Small intestine (tissue), 7 donors: ENCODE measurements at regions not wholly inside any gene's neighbourhood (a gene's known extent, or its start where the extent isn't known, plus 50 kb on each side); places are given as distances from the start of the nearest gene placed in this dataset.
"Not testable (repeated sequence)": the region's sequence is repeated elsewhere in the genome, so short reads cannot be mapped to it uniquely, and the experiment has no call there.

Source experiments
- DNase-seq, 2 donors: peaks; one replicate each; pipeline versions ENCODE4 v3.0.0 to v3.0.0-alpha.2; 2013
- FAIRE-seq: peaks from 2 replicates; lab custom pipeline; 2012; peaks lifted over from hg19 to GRCh38; lab: Jason Lieb, UNC
- H3K27ac ChIP-seq, 3 donors: one replicate each; pipeline ENCODE4 v1.5.1; 2013; ENCODE audit warnings: low read length in 2 of 3, mild to moderate bottlenecking in 2 of 3, control low read depth in 1 of 3, inconsistent platforms in 1 of 3, low read depth in 1 of 3, moderate library complexity in 1 of 3
- H3K27me3 ChIP-seq, 3 donors: one replicate each; pipeline ENCODE4 v1.6.1; 2013; ENCODE audit warnings: low read length in 3 of 3, inconsistent platforms in 1 of 3; ENCODE audit not compliant: control insufficient read depth in 3 of 3, insufficient read depth in 3 of 3
- H3K36me3 ChIP-seq, 3 donors: one replicate each; pipeline ENCODE4 v1.6.1; 2013; ENCODE audit warnings: low read length in 3 of 3, inconsistent platforms in 1 of 3, low read depth in 1 of 3, mild to moderate bottlenecking in 1 of 3, moderate library complexity in 1 of 3; ENCODE audit not compliant: control insufficient read depth in 3 of 3, insufficient read depth in 2 of 3
- H3K4me1 ChIP-seq, 3 donors: one replicate each; pipeline ENCODE4 v1.6.1; 2013; ENCODE audit warnings: low read length in 2 of 3, inconsistent platforms in 1 of 3, low read depth in 1 of 3, mild to moderate bottlenecking in 1 of 3, moderate library complexity in 1 of 3; ENCODE audit not compliant: control insufficient read depth in 3 of 3, insufficient read depth in 2 of 3
- H3K4me3 ChIP-seq, 3 donors: one replicate each; pipeline ENCODE4 v1.5.1; 2013; ENCODE audit warnings: low read length in 3 of 3, control low read depth in 1 of 3, inconsistent platforms in 1 of 3, low read depth in 1 of 3, mild to moderate bottlenecking in 1 of 3, moderate library complexity in 1 of 3
- H3K9me3 ChIP-seq, 2 donors: one replicate each; pipeline ENCODE4 v1.6.1; 2013; ENCODE audit warnings: low read depth in 1 of 2, low read length in 1 of 2; ENCODE audit not compliant: control insufficient read depth in 2 of 2, insufficient read depth in 1 of 2
- WGBS, 3 donors: extraction: QIAGEN DNeasy Blood & Tissue Kit; methylation state at CpG; one replicate each; pipeline ENCODE4 v1.1.7; 2013; 5-methylcytosine and 5-hydroxymethylcytosine counted together
- donor health status: healthy with polysubstance abuse.
- donor health status: control.
- donor health status: control.
- donor health status: Bipolar disorder and iron deficiency.
- donor health status: healthy.

GRCh38 chr5:56383761-56384160 lies 150.6 kb upstream of the ANKRD55 start:
- Histone ChIP-seq H3K27me3 (no peaks in the 10 kb centered on the region), H3K4me3 (no peak overlapping the region), H3K9me3 (peaks cover 0 to 3% of the 10 kb centered on the region in 2 donors), H3K36me3 (no peaks in the 10 kb centered on the region), H3K27ac (no peak overlapping the region), H3K4me1 (no peaks in the 10 kb centered on the region)
- no peak for DNase-seq
- 93 to 95% (median 94%) methylated on average over 10 of the region's 10 CpGs for WGBS, 3 donors
- no peak for FAIRE-seq

- FAIRE-seq = no peak
- H3K27me3 ChIP-seq = no peaks in the 10 kb centered on the region
- H3K27ac ChIP-seq = no peak overlapping the region
- H3K4me1 ChIP-seq = no peaks in the 10 kb centered on the region
- 53 to 94% (median 85%) methylated on average over 1 of the region's 1 CpG for WGBS, 3 donors
- H3K36me3 ChIP-seq = no peaks in the 10 kb centered on the region
- DNase-seq = no peak
- H3K9me3 ChIP-seq = peaks cover 0 to 3% of the 10 kb centered on the region in 2 donors
- no peak overlapping the region for H3K4me3 ChIP-seq
Measured at GRCh38 chr5:56382896-56383295, 149.8 kb upstream of the ANKRD55 start.

GRCh38 chr5:56377573-56377972 lies 144.4 kb upstream of the ANKRD55 start:
- Histone ChIP-seq H3K4me1 (no peaks in the 10 kb centered on the region), H3K27ac (no peak overlapping the region), H3K9me3 (peaks cover 0 to 13% of the 10 kb centered on the region in 2 donors), H3K27me3 (peaks cover 0 to 2% (median 0%) of the 10 kb centered on the region in 3 donors), H3K36me3 (no peaks in the 10 kb centered on the region), H3K4me3 (no peak overlapping the region)
- FAIRE-seq (no peak), DNase-seq (no peak)

GRCh38 chr5:56376128-56376527 lies 143.0 kb upstream of the ANKRD55 start:
- no peak for FAIRE-seq
- 92 to 97% (median 92%) methylated on average over 2 of the region's 2 CpGs for WGBS, 3 donors

GRCh38 chr5:56375011-56375410 lies 141.9 kb upstream of the ANKRD55 start:
- DNase-seq (no peak), FAIRE-seq (no peak)
- no peaks in the 10 kb centered on the region for H3K36me3 ChIP-seq
- H3K4me3 ChIP-seq = no peak overlapping the region
- no peak overlapping the region for H3K27ac ChIP-seq
- H3K9me3 ChIP-seq = peaks cover 0 to 13% of the 10 kb centered on the region in 2 donors
- H3K4me1 ChIP-seq = no peaks in the 10 kb centered on the region
- WGBS, 3 donors = 32 to 70% (median 64%) methylated on average over 5 of the region's 5 CpGs
- H3K27me3 ChIP-seq = peaks cover 0 to 2% (median 0%) of the 10 kb centered on the region in 3 donors

More at GRCh38 chr5:56376128-56376527, 143.0 kb upstream of the ANKRD55 start:
- Histone ChIP-seq H3K4me3 (no peak overlapping the region), H3K27me3 (peaks cover 0 to 2% (median 0%) of the 10 kb centered on the region in 3 donors), H3K9me3 (peaks cover 0 to 13% of the 10 kb centered on the region in 2 donors), H3K36me3 (no peaks in the 10 kb centered on the region), H3K27ac (no peak overlapping the region), H3K4me1 (no peaks in the 10 kb centered on the region)
- no peak for DNase-seq

GRCh38 chr5:56372491-56372890 lies 139.4 kb upstream of the ANKRD55 start:
- not testable (repeated sequence) for FAIRE-seq, H3K4me3 ChIP-seq, H3K36me3 ChIP-seq, H3K27ac ChIP-seq, H3K27me3 ChIP-seq, DNase-seq, H3K4me1 ChIP-seq
- WGBS, 3 donors = 81 to 97% methylated on average over 22 to 25 of the region's 31 CpGs; no CpG with 5 or more reads in 1 of the 3 donors
- H3K9me3 ChIP-seq = peaks cover 0 to 13% of the 10 kb centered on the region in 2 donors

- FAIRE-seq (no peak), DNase-seq (no peak)
Measured at GRCh38 chr5:56369361-56369811, 136.3 kb upstream of the ANKRD55 start.

GRCh38 chr5:56367748-56368147 lies 134.6 kb upstream of the ANKRD55 start:
- WGBS, 3 donors = 96 to 100% (median 98%) methylated on average over 2 of the region's 2 CpGs
- H3K27ac ChIP-seq = no peak overlapping the region

More at GRCh38 chr5:56369361-56369811, 136.3 kb upstream of the ANKRD55 start:
- Histone ChIP-seq H3K27ac (no peak overlapping the region), H3K4me1 (no peaks in the 10 kb centered on the region), H3K4me3 (no peak overlapping the region), H3K36me3 (no peaks in the 10 kb centered on the region), H3K27me3 (no peaks in the 10 kb centered on the region), H3K9me3 (no peaks in the 10 kb centered on the region)
- 90 to 93% (median 93%) methylated on average over 3 of the region's 3 CpGs for WGBS, 3 donors

GRCh38 chr5:56366986-56367385 lies 133.9 kb upstream of the ANKRD55 start:
- no peaks in the 10 kb centered on the region for H3K27me3 ChIP-seq
- H3K27ac ChIP-seq = no peak overlapping the region
- no peaks in the 10 kb centered on the region for H3K36me3 ChIP-seq
- H3K4me1 ChIP-seq = no peaks in the 10 kb centered on the region
- H3K9me3 ChIP-seq = peaks cover 0 to 2% of the 10 kb centered on the region in 2 donors
- DNase-seq = no peak
- FAIRE-seq = no peak
- 93 to 97% (median 95%) methylated on average over 1 of the region's 1 CpG for WGBS, 3 donors
- H3K4me3 ChIP-seq = no peak overlapping the region

More at GRCh38 chr5:56367748-56368147, 134.6 kb upstream of the ANKRD55 start:
- H3K36me3 ChIP-seq = no peaks in the 10 kb centered on the region
- FAIRE-seq = no peak
- H3K4me1 ChIP-seq = no peaks in the 10 kb centered on the region
- no peak overlapping the region for H3K4me3 ChIP-seq
- no peaks in the 10 kb centered on the region for H3K9me3 ChIP-seq
- DNase-seq = no peak
- H3K27me3 ChIP-seq = no peaks in the 10 kb centered on the region
